Naive thymus-derived CD4-positive, alpha-beta T cell (primary cell): ENCODE measurements at regions not wholly inside any gene's neighbourhood (a gene's known extent, or its start where the extent isn't known, plus 50 kb on each side); places are given as distances from the start of the nearest gene placed in this dataset.

Experiments used
- ATAC-seq: fragments of 150-1000 bp; cut with Tn5 transposase; 2 replicates; pipeline ENCODE4 v1.10.0; 2021; ENCODE audit warnings: mild to moderate bottlenecking, moderate library complexity
- CTCF ChIA-PET: fragments of 350-600 bp; sonication (Branson Sonifier 250); formaldehyde crosslinking; loops from one replicate; lab custom pipeline; 2021; ENCODE audit warnings: antibody characterized with exemption; lab: Charles Lee
- POLR2A ChIA-PET: fragments of 350-600 bp; sonication (Branson Sonifier 250); formaldehyde crosslinking; loops from one replicate; lab custom pipeline; 2021; ENCODE audit warnings: antibody characterized with exemption, inconsistent platforms; lab: Charles Lee
- DNase-seq, 9 donors: peaks; one replicate each; pipeline versions ENCODE4 v3.0.0 to v3.0.0-alpha.2; 2020 to 2022; ENCODE audit warnings: mixed read lengths in 1 of 9
- H3K27ac ChIP-seq: one replicate; pipeline ENCODE4 v1.7.0; 2013; ENCODE audit warnings: mild to moderate bottlenecking, low read depth, low read length, moderate library complexity
- H3K27me3 ChIP-seq, 2 donors: one replicate each; pipeline ENCODE4 v1.7.0; 2013; ENCODE audit warnings: low read length in 2 of 2, mild to moderate bottlenecking in 2 of 2, moderate library complexity in 2 of 2; ENCODE audit not compliant: control insufficient read depth in 2 of 2, insufficient read depth in 2 of 2
- H3K36me3 ChIP-seq, 3 experiments: 1 replicate in 2 of 3; 2 replicates in 1 of 3; pipeline ENCODE4 v1.7.0; 2013; ENCODE audit warnings: low read length in 3 of 3, mild to moderate bottlenecking in 3 of 3, moderate library complexity in 1 of 3; ENCODE audit not compliant: insufficient read depth in 3 of 3, control insufficient read depth in 2 of 3
- H3K4me1 ChIP-seq, 2 donors: one replicate each; pipeline ENCODE4 v1.7.0; 2013; ENCODE audit warnings: low read length in 2 of 2, mild to moderate bottlenecking in 2 of 2, moderate library complexity in 1 of 2; ENCODE audit not compliant: control insufficient read depth in 2 of 2, insufficient read depth in 2 of 2
- H3K4me3 ChIP-seq: 2 replicates; pipeline ENCODE4 v1.7.0; 2013; ENCODE audit warnings: mild to moderate bottlenecking, low read length
- H3K9me3 ChIP-seq, 3 experiments: 1 replicate in 2 of 3; 2 replicates in 1 of 3; pipeline ENCODE4 v1.7.0; 2013; ENCODE audit warnings: low read length in 3 of 3; ENCODE audit not compliant: control insufficient read depth in 2 of 3
- H3K27ac Mint-ChIP-seq, 9 donors: one replicate each; pipeline ENCODE4 v1.8.0; 2020 to 2022; ENCODE audit warnings: mixed read lengths in 9 of 9, mild to moderate bottlenecking in 8 of 9, moderate library complexity in 5 of 9, inconsistent platforms in 2 of 9
- H3K27me3 Mint-ChIP-seq, 5 donors: one replicate each; pipeline ENCODE4 v1.8.0; 2021 to 2022; ENCODE audit warnings: mixed read lengths in 5 of 5, mild to moderate bottlenecking in 1 of 5
- H3K36me3 Mint-ChIP-seq, 5 donors: one replicate each; pipeline ENCODE4 v1.8.0; 2020 to 2022; ENCODE audit warnings: mixed read lengths in 5 of 5, mild to moderate bottlenecking in 3 of 5, inconsistent platforms in 1 of 5
- H3K4me1 Mint-ChIP-seq, 7 donors: one replicate each; pipeline ENCODE4 v1.8.0; 2020 to 2022; ENCODE audit warnings: mixed read lengths in 7 of 7, mild to moderate bottlenecking in 3 of 7, inconsistent platforms in 1 of 7
- H3K4me3 Mint-ChIP-seq, 10 donors: one replicate each; pipeline ENCODE4 v1.8.0; 2020 to 2022; ENCODE audit warnings: mild to moderate bottlenecking in 10 of 10, mixed read lengths in 10 of 10, moderate library complexity in 6 of 10, inconsistent platforms in 2 of 10
- H3K9me3 Mint-ChIP-seq, 11 donors: one replicate each; pipeline ENCODE4 v1.8.0; 2020 to 2022; ENCODE audit warnings: mixed read lengths in 11 of 11, mild to moderate bottlenecking in 4 of 11, inconsistent platforms in 1 of 11, moderate library complexity in 1 of 11
- intact Hi-C, 2 donors: fragments of 100-400 bp; cut with micrococcal nuclease; formaldehyde crosslinking; loops; one replicate each; pipeline ENCODE4 v1.15.1; 2023

GRCh38 chr3:64375737-64376136 lies 150.5 kb upstream of the PRICKLE2 start:
- Histone ChIP-seq H3K4me1 (no peaks in the 10 kb centered on the region), H3K4me3 (no peak overlapping the region), H3K27me3 (no peaks in the 10 kb centered on the region), H3K36me3 (no peaks in the 10 kb centered on the region), H3K9me3 (no peaks in the 10 kb centered on the region), H3K27ac (no peak overlapping the region)
- DNase-seq (no peak), ATAC-seq (no peak)
- no peaks in the 10 kb centered on the region for H3K36me3 Mint-ChIP-seq
- H3K4me1 Mint-ChIP-seq: no peaks in the 10 kb centered on the region
- peaks cover 0 to 12% (median 0%) of the 10 kb centered on the region in 11 donors for H3K9me3 Mint-ChIP-seq
- CTCF ChIA-PET: no interaction called here
- peaks cover 0 to 5% (median 5%) of the 10 kb centered on the region in 5 donors for H3K27me3 Mint-ChIP-seq
- POLR2A ChIA-PET: no interaction called here
- no peak overlapping the region for H3K27ac Mint-ChIP-seq
- no peak overlapping the region for H3K4me3 Mint-ChIP-seq
- intact Hi-C loops: no loop called here

- ChIA-PET POLR2A (no interaction called here), CTCF (no interaction called here)
- peaks cover 0 to 2% (median 0%) of the 10 kb centered on the region in 11 donors for H3K9me3 Mint-ChIP-seq
Observed at GRCh38 chr3:64369390-64369789, 144.1 kb upstream of the PRICKLE2 start.

GRCh38 chr3:64368257-64369020 lies 143.2 kb upstream of the PRICKLE2 start:
- ChIA-PET POLR2A (no interaction called here), CTCF (no interaction called here)
- ATAC-seq (no peak), DNase-seq (no peak)
- Histone ChIP-seq H3K36me3 (no peaks in the 10 kb centered on the region), H3K27ac (no peak overlapping the region), H3K4me1 (no peaks in the 10 kb centered on the region), H3K27me3 (no peaks in the 10 kb centered on the region), H3K9me3 (no peaks in the 10 kb centered on the region), H3K4me3 (no peak overlapping the region)
- Mint-ChIP-seq H3K36me3 (no peaks in the 10 kb centered on the region), H3K9me3 (no peaks in the 10 kb centered on the region), H3K4me3 (no peak overlapping the region), H3K27ac (no peak overlapping the region), H3K4me1 (no peaks in the 10 kb centered on the region), H3K27me3 (peaks cover 5 to 13% (median 8%) of the 10 kb centered on the region in 5 donors)
- intact Hi-C loops: no loop called here

More at GRCh38 chr3:64369390-64369789, 144.1 kb upstream of the PRICKLE2 start:
- H3K27ac ChIP-seq: no peak overlapping the region
- no peaks in the 10 kb centered on the region for H3K36me3 ChIP-seq
- H3K27me3 ChIP-seq: no peaks in the 10 kb centered on the region
- Mint-ChIP-seq H3K4me1 (no peaks in the 10 kb centered on the region), H3K36me3 (no peaks in the 10 kb centered on the region), H3K27ac (no peak overlapping the region), H3K4me3 (no peak overlapping the region), H3K27me3 (peaks cover 5 to 14% (median 8%) of the 10 kb centered on the region in 5 donors)
- no peak for DNase-seq
- no peak for ATAC-seq
- H3K4me3 ChIP-seq: no peak overlapping the region
- intact Hi-C loops: no loop called here
- H3K4me1 ChIP-seq: no peaks in the 10 kb centered on the region
- no peaks in the 10 kb centered on the region for H3K9me3 ChIP-seq

- H3K9me3 Mint-ChIP-seq: no peaks in the 10 kb centered on the region
- ChIA-PET POLR2A (no interaction called here), CTCF (no interaction called here)
- Histone ChIP-seq H3K36me3 (no peaks in the 10 kb centered on the region), H3K4me1 (no peaks in the 10 kb centered on the region), H3K27me3 (no peaks in the 10 kb centered on the region), H3K27ac (no peak overlapping the region), H3K4me3 (no peak overlapping the region), H3K9me3 (no peaks in the 10 kb centered on the region)
- no peak for ATAC-seq
- H3K27me3 Mint-ChIP-seq: peaks cover 5 to 13% (median 8%) of the 10 kb centered on the region in 5 donors
- H3K36me3 Mint-ChIP-seq: no peaks in the 10 kb centered on the region
- intact Hi-C loops: no loop called here
- H3K4me1 Mint-ChIP-seq: no peaks in the 10 kb centered on the region
- no peak for DNase-seq
- no peak overlapping the region for H3K27ac Mint-ChIP-seq
- H3K4me3 Mint-ChIP-seq: no peak overlapping the region
Observed at GRCh38 chr3:64365877-64366276, 140.6 kb upstream of the PRICKLE2 start.

- no peak overlapping the region for H3K27ac Mint-ChIP-seq
- ChIA-PET CTCF (no interaction called here), POLR2A (no interaction called here)
- Histone ChIP-seq H3K36me3 (no peaks in the 10 kb centered on the region), H3K27ac (no peak overlapping the region), H3K9me3 (no peaks in the 10 kb centered on the region), H3K4me3 (no peak overlapping the region), H3K27me3 (no peaks in the 10 kb centered on the region), H3K4me1 (no peaks in the 10 kb centered on the region)
- intact Hi-C loops: no loop called here
- peaks cover 7 to 14% (median 10%) of the 10 kb centered on the region in 5 donors for H3K27me3 Mint-ChIP-seq
- ATAC-seq (no peak), DNase-seq (no peak)
- no peaks in the 10 kb centered on the region for H3K36me3 Mint-ChIP-seq
- no peaks in the 10 kb centered on the region for H3K9me3 Mint-ChIP-seq
- no peaks in the 10 kb centered on the region for H3K4me1 Mint-ChIP-seq
- no peak overlapping the region for H3K4me3 Mint-ChIP-seq
Observed at GRCh38 chr3:64363842-64364241, 138.6 kb upstream of the PRICKLE2 start.

GRCh38 chr3:64361962-64362735 lies 136.9 kb upstream of the PRICKLE2 start:
- Mint-ChIP-seq H3K9me3 (peaks cover 0 to 4% (median 0%) of the 10 kb centered on the region in 11 donors), H3K4me3 (no peak overlapping the region), H3K27me3 (peaks cover 3 to 12% (median 5%) of the 10 kb centered on the region in 5 donors), H3K4me1 (peaks cover 0 to 12% (median 0%) of the 10 kb centered on the region in 7 donors), H3K36me3 (no peaks in the 10 kb centered on the region), H3K27ac (no peak overlapping the region)
- H3K9me3 ChIP-seq: no peaks in the 10 kb centered on the region
- H3K36me3 ChIP-seq: no peaks in the 10 kb centered on the region
- POLR2A ChIA-PET: no interaction called here
- ATAC-seq (no peak), DNase-seq (no peak)
- no peak overlapping the region for H3K4me3 ChIP-seq
- intact Hi-C loops: no loop called here
- no peak overlapping the region for H3K27ac ChIP-seq
- CTCF ChIA-PET: no interaction called here
- no peaks in the 10 kb centered on the region for H3K4me1 ChIP-seq
- H3K27me3 ChIP-seq: no peaks in the 10 kb centered on the region
